ENCODE measurements at regions not wholly inside any gene's neighbourhood (a gene's known extent, or its start where the extent isn't known, plus 50 kb on each side); places are given as distances from the start of the nearest gene placed in this dataset.

- H3K23ac ChIP-seq (ENCODE audit: insufficient read length, low read depth, low read length), result no peak overlapping the region
- H3K9me3 Mint-ChIP-seq, result no peaks in the 10 kb centered on the region; a peak in 2 of 5 replicates
- no peak overlapping the region for H2BK5ac ChIP-seq (ENCODE audit: insufficient read length, low read length)
- no CpG with 5 or more reads among the region's 2 CpGs for WGBS (ENCODE audit: extremely low coverage, insufficient read length, low lambda C conversion rate)
- H3K4me1 Mint-ChIP-seq, result no peaks in the 10 kb centered on the region
- H2BK15ac ChIP-seq (ENCODE audit: low read depth, low read length), result no peak overlapping the region
- H3K27me3 Mint-ChIP-seq (ENCODE audit: low read depth), result no peaks in the 10 kb centered on the region
- H3K4me1 ChIP-seq (ENCODE audit: insufficient read depth, low read length), result no peaks in the 10 kb centered on the region
- H3K27ac ChIP-seq (ENCODE audit: insufficient read length, low read depth, low read length), result no peak overlapping the region
- no peak overlapping the region for H3K56ac ChIP-seq (ENCODE audit: insufficient read length, low read depth, low read length)
- no peak overlapping the region for H4K8ac ChIP-seq (replicated peaks; ENCODE audit: insufficient read length, low read depth, low read length)
- H2BK12ac ChIP-seq (ENCODE audit: insufficient read length, low read depth, low read length), result no peak overlapping the region
- no peak overlapping the region for H3K9ac ChIP-seq (ENCODE audit: extremely low read depth, insufficient read length, low read length)
- H3K27ac Mint-ChIP-seq, result no peak overlapping the region; a peak in 1 of 7 replicates
- H3K79me1 ChIP-seq (ENCODE audit: insufficient read depth, low read depth, low read length, poor library complexity, severe bottlenecking), result no peaks in the 10 kb centered on the region
- H3K36me3 Mint-ChIP-seq (ENCODE audit: insufficient read depth in 1 of 3, low read depth in 3 of 3), result no peaks in the 10 kb centered on the region
- no peaks in the 10 kb centered on the region for H4K20me1 ChIP-seq (ENCODE audit: control insufficient read depth, insufficient read depth, insufficient read length)
- H2BK120ac ChIP-seq (ENCODE audit: low read depth, low read length, poor library complexity, severe bottlenecking), result no peak overlapping the region
- H3K18ac ChIP-seq (ENCODE audit: insufficient read length, low read depth, low read length), result no peak overlapping the region
- no peak overlapping the region for H4K5ac ChIP-seq (ENCODE audit: insufficient read length, low read depth, low read length)
- H3K23me2 ChIP-seq (ENCODE audit: insufficient read length, low read depth, low read length, poor library complexity, severe bottlenecking), result no peaks in the 10 kb centered on the region
- no peaks in the 10 kb centered on the region for H3K27me3 ChIP-seq (ENCODE audit: insufficient read depth, low read length)
- no peak overlapping the region for H3K4me2 ChIP-seq (ENCODE audit: insufficient read depth, insufficient read length, low read length)
- no peak for TF ChIP-seq CTCF (conservative IDR thresholded peaks at IDR 0.05)
- no peak overlapping the region for H2BK20ac ChIP-seq (ENCODE audit: low read depth, low read length, poor library complexity, severe bottlenecking)
- no peak overlapping the region for H3K14ac ChIP-seq (ENCODE audit: insufficient read depth, low read length)
- no peak overlapping the region for H3K4me3 Mint-ChIP-seq
- no peak overlapping the region for H3T11ph ChIP-seq (ENCODE audit: low read length)
- H2AK5ac ChIP-seq (ENCODE audit: insufficient read length, low read length), result no peak overlapping the region
- H2AFZ ChIP-seq (ENCODE audit: low read length), result no peak overlapping the region
- no peak overlapping the region for H3K4ac ChIP-seq (ENCODE audit: low read depth, low read length)
- no peak overlapping the region for H4K91ac ChIP-seq (ENCODE audit: insufficient read length, low read depth, low read length)
- no peak for DNase-seq
- H3K9me3 ChIP-seq (ENCODE audit: control insufficient read depth, low read depth, low read length), result no peaks in the 10 kb centered on the region
- no peaks in the 10 kb centered on the region for H3K79me2 ChIP-seq (ENCODE audit: insufficient read depth, low read length)
Observed at GRCh38 chr6:101268541-101268940, 125.0 kb upstream of the GRIK2 start.

Data from H9 (cell line).